Epithelial cell of proximal tubule (primary cell): ENCODE measurements at regions not wholly inside any gene's neighbourhood (a gene's known extent, or its start where the extent isn't known, plus 50 kb on each side); places are given as distances from the start of the nearest gene placed in this dataset.

Source experiments
- DNase-seq: peaks from one replicate; pipeline ENCODE4 v3.0.0-alpha.2; 2011; ENCODE audit warnings: low read depth
- H3K4me3 ChIP-seq: 2 replicates; pipeline ENCODE4 v1.5.1; 2011; ENCODE audit warnings: low read depth, mild to moderate bottlenecking, low read length
- CTCF ChIP-seq: conservative IDR thresholded peaks from 2 replicates; pipeline ENCODE4 v1.5.1; 2012; ENCODE audit warnings: low read depth, mild to moderate bottlenecking, low read length

DNA sequence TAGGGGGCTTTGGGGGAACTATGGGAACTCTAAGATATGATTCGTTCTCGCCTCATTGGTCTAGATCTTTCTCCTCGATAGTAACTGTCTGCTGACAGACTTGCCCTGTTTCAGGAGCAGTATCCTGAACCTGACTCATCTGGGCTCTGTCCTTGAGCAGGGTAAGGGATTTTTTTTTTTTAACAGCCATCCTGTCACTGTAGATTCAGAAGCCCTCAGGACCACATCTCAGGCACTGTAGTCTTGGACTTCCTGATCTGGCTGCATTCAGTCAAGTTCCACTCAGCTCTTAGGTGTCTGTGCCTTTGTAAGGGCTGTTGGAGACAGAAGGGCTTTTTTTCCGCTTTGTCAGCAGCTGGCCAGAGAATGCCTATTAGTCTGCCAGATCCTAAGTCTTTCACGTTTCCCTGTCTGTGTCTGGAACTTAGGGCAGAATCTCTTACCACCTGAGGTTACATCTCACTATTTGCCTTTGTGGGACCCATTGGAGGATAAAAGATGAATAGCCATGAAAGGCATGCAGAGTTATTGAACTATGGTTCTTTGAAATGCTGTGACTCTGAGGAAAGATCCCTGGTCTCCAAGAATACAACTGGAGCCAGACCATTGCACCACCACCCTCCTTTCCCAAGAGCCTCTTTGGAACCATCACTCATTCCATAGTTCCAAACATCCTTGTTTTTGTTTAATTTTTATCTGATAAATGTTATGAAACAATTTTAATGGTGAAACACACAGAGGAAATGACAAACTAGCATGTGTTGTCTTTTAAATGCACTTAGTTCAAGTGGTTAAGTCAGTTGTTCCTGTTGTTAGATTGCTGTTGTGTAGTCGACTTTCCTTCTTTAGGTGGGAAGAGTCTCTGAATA lies 49.7 kb upstream of the MACF1 start:
- TF ChIP-seq CTCF: no peak

More for the DNA sequence above, 49.7 kb upstream of the MACF1 start:
- DNase-seq: peak; percentile 67
- H3K4me3 ChIP-seq: no peak overlapping the region
